Skeletal muscle satellite cell (primary cell): ENCODE measurements at regions not wholly inside any gene's neighbourhood (a gene's known extent, or its start where the extent isn't known, plus 50 kb on each side); places are given as distances from the start of the nearest gene placed in this dataset.

Experiments
- H3K27me3 ChIP-seq: 2 replicates; pipeline ENCODE4 v1.7.0; 2013; ENCODE audit warnings: low read length; ENCODE audit not compliant: control insufficient read depth, insufficient read depth
- H3K36me3 ChIP-seq: 2 replicates; pipeline ENCODE4 v1.7.0; 2013; ENCODE audit warnings: mild to moderate bottlenecking, control low read depth, low read length; ENCODE audit not compliant: insufficient read depth
- H3K4me1 ChIP-seq: 2 replicates; pipeline ENCODE4 v1.7.0; 2013; ENCODE audit warnings: low read length; ENCODE audit not compliant: control insufficient read depth, insufficient read depth
- H3K4me2 ChIP-seq: 2 replicates; pipeline ENCODE4 v1.7.0; 2013; ENCODE audit warnings: mild to moderate bottlenecking, low read length
- H3K4me3 ChIP-seq: 2 replicates; pipeline ENCODE4 v1.7.0; 2013; ENCODE audit warnings: low read length
- H3K9ac ChIP-seq: 2 replicates; pipeline ENCODE4 v1.7.0; 2013; ENCODE audit warnings: mild to moderate bottlenecking, low read depth, low read length, moderate library complexity
- H3K9me3 ChIP-seq: replicated peaks from 2 replicates; pipeline ENCODE4 v1.7.0; 2013; ENCODE audit warnings: mild to moderate bottlenecking, control low read depth, low read length

DNA sequence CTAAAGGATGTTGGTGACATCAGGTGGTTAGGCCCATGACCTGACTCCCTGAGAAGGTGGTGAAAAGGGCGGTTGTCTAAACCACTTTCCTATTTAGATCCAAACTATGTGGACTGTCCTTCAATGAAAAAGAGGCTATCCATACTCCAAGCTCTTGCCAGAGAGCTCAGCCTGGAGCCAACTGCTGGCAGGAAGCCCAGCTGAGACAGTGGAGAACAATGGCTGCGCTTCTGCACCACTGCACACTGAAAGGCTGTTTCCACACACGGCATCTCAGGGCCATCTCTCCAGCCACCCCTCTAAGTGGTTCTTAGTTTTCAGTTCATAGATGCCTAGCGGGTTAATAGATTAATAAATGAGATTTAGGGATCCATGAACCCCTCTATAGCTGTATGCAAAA, 488.8 kb upstream of the ZMIZ1 start:
- H3K36me3 ChIP-seq, result no peaks in the 10 kb centered on the region
- no peaks in the 10 kb centered on the region for H3K4me1 ChIP-seq
- H3K4me3 ChIP-seq, result no peak overlapping the region
- H3K27me3 ChIP-seq, result peaks cover 76% of the 10 kb centered on the region
- no peak overlapping the region for H3K9ac ChIP-seq
- no peak overlapping the region for H3K4me2 ChIP-seq
- no peaks in the 10 kb centered on the region for H3K9me3 ChIP-seq

DNA sequence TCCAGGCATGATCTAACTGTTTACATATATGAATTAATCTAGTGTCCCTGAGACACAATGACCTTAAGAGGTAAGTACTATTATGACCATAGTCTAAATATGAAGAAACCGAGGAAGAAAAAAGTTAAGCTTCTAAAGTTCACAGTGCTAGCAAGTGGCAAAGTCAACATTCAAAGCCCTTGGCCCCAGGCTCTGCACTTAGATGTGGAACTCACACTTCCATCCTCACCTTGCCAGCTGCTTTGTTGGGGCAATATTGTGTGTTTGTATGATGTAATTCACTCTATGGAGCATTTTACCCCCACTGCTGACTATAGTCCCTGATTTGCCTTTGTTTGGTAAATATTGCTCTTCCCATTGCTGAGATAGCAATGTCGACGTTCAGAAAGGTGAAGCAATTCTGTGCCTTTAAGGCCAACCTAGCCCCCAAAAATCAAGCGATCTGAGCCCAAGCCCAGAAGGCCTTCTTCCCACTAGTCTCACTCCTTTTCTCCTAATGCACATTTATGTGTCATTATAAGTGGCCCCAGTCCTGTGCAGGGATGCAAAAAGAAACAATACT, 487.6 kb upstream of the ZMIZ1 start:
- H3K9me3 ChIP-seq, result no peaks in the 10 kb centered on the region
- H3K4me2 ChIP-seq, result no peak overlapping the region
- H3K27me3 ChIP-seq, result peaks cover 75% of the 10 kb centered on the region
- no peak overlapping the region for H3K9ac ChIP-seq
- no peaks in the 10 kb centered on the region for H3K36me3 ChIP-seq
- H3K4me3 ChIP-seq, result no peak overlapping the region
- H3K4me1 ChIP-seq, result no peaks in the 10 kb centered on the region

- Histone ChIP-seq H3K4me3 (no peak overlapping the region), H3K9ac (no peak overlapping the region)
These were observed 486.2 kb upstream of the ZMIZ1 start for GRCh38 chr10:78582540-78582939.

GRCh38 chr10:78584266-78584665, 484.5 kb upstream of the ZMIZ1 start:
- no peak overlapping the region for H3K4me3 ChIP-seq
- H3K36me3 ChIP-seq, result no peaks in the 10 kb centered on the region
- H3K27me3 ChIP-seq, result peaks cover 60% of the 10 kb centered on the region
- H3K9me3 ChIP-seq, result no peaks in the 10 kb centered on the region
- no peaks in the 10 kb centered on the region for H3K4me1 ChIP-seq
- no peak overlapping the region for H3K9ac ChIP-seq
- no peak overlapping the region for H3K4me2 ChIP-seq

More at GRCh38 chr10:78582540-78582939, 486.2 kb upstream of the ZMIZ1 start:
- Histone ChIP-seq H3K27me3 (peaks cover 65% of the 10 kb centered on the region), H3K4me2 (no peak overlapping the region), H3K9me3 (no peaks in the 10 kb centered on the region), H3K4me1 (no peaks in the 10 kb centered on the region), H3K36me3 (no peaks in the 10 kb centered on the region)

GRCh38 chr10:78584681-78585080, 484.1 kb upstream of the ZMIZ1 start:
- Histone ChIP-seq H3K9me3 (no peaks in the 10 kb centered on the region), H3K36me3 (no peaks in the 10 kb centered on the region)

DNA sequence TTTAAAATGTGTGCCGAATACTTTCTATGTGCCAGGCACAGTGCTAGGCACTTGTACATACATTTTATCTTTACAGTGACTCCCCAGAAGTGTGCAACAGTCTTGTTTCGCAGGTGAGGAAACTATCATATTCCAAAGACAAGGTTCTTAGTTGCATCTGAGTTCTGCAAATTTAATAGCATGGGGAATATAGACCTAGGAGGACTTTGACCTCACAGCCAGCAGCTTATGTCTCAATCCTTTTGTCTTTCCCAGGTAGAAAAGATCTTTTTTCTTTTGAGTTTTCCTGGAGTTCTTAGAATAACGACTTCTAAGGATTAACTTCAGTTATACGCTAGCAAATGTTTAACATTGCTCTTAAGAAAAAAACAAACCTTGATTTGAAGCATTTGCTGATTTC, 482.8 kb upstream of the ZMIZ1 start:
- H3K4me2 ChIP-seq, result no peak overlapping the region
- H3K36me3 ChIP-seq, result no peaks in the 10 kb centered on the region
- H3K9ac ChIP-seq, result no peak overlapping the region
- peaks cover 55% of the 10 kb centered on the region for H3K27me3 ChIP-seq
- no peak overlapping the region for H3K4me3 ChIP-seq
- H3K4me1 ChIP-seq, result no peaks in the 10 kb centered on the region
- H3K9me3 ChIP-seq, result no peaks in the 10 kb centered on the region

More at GRCh38 chr10:78584681-78585080, 484.1 kb upstream of the ZMIZ1 start:
- no peak overlapping the region for H3K4me3 ChIP-seq
- H3K4me1 ChIP-seq, result no peaks in the 10 kb centered on the region
- H3K9ac ChIP-seq, result no peak overlapping the region
- no peak overlapping the region for H3K4me2 ChIP-seq
- H3K27me3 ChIP-seq, result peaks cover 58% of the 10 kb centered on the region

DNA sequence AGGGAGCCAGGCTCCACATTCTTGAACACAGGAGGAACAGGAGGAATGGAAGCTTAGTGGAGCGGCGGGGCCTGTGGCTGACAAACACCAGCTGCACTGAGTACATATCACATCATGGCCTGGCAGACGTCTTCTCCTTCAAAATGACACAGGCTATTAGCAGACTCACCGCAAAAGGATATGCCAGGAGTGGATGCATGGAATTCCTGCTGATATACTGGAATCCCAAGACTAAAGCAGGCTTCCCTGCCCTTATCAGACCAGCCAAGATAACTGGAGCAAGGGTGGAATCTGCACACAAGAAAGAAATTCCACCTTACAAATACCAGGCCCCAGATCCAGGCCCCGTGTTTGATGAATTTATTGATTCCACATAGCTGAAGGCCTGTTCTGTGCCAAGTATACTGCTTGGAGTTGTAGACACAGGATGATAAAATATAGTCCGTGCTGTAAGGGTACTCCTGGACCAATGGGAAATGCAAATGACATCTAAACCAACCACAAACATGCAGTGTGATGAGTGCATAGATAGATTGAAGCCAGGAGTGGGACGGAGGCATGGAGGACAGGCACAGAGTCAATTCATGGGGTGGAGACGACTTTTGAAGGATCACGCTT, 480.5 kb upstream of the ZMIZ1 start:
- no peaks in the 10 kb centered on the region for H3K36me3 ChIP-seq
- no peak overlapping the region for H3K4me3 ChIP-seq
- peaks cover 49% of the 10 kb centered on the region for H3K27me3 ChIP-seq
- H3K4me1 ChIP-seq, result no peaks in the 10 kb centered on the region
- H3K4me2 ChIP-seq, result no peak overlapping the region
- H3K9me3 ChIP-seq, result no peaks in the 10 kb centered on the region
- H3K9ac ChIP-seq, result no peak overlapping the region

DNA sequence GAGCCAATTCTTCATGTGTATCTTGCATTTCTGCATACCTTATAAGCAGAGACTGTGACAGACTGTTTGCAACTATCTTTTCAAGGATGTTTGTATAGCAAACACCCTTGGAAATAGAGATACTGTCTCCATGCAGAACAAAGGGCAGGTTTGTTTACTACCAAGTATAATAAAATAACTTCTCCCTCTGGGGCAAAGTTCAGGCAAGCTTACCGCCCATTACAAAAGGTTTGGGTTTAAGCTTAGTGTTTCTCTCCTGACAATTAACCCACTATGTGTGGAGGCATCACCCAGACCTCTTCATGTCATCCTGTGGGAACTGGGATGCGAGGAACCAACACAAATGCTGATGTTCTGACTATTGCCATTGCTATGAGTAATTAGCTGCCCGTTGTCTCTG, 479.1 kb upstream of the ZMIZ1 start:
- H3K9ac ChIP-seq, result no peak overlapping the region
- no peak overlapping the region for H3K4me2 ChIP-seq
- no peaks in the 10 kb centered on the region for H3K4me1 ChIP-seq

DNA sequence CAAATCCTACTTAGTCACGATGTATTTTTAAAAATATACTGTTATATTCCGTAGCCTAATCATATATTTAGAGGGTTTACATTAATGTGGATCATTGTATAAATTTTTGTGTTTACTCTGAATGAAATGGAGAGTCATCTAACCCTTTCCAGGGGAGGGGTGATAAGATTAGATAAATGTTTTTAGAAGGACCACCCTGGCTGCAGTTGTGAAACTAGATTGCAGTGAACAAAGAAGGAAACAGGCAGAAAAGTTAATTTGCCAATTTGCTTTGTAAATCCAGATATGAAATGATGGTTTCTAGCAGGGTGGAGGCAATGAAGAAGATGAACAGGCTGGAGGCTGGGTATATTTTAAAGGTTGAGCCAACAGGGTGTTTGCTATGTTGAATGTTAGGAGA, 477.7 kb upstream of the ZMIZ1 start:
- H3K4me2 ChIP-seq, result no peak overlapping the region
- no peaks in the 10 kb centered on the region for H3K9me3 ChIP-seq
- H3K27me3 ChIP-seq, result peaks cover 32% of the 10 kb centered on the region
- H3K36me3 ChIP-seq, result no peaks in the 10 kb centered on the region
- H3K9ac ChIP-seq, result no peak overlapping the region
- no peaks in the 10 kb centered on the region for H3K4me1 ChIP-seq
- no peak overlapping the region for H3K4me3 ChIP-seq

More for the DNA sequence above, 479.1 kb upstream of the ZMIZ1 start:
- Histone ChIP-seq H3K36me3 (no peaks in the 10 kb centered on the region), H3K27me3 (peaks cover 44% of the 10 kb centered on the region), H3K4me3 (no peak overlapping the region), H3K9me3 (no peaks in the 10 kb centered on the region)

DNA sequence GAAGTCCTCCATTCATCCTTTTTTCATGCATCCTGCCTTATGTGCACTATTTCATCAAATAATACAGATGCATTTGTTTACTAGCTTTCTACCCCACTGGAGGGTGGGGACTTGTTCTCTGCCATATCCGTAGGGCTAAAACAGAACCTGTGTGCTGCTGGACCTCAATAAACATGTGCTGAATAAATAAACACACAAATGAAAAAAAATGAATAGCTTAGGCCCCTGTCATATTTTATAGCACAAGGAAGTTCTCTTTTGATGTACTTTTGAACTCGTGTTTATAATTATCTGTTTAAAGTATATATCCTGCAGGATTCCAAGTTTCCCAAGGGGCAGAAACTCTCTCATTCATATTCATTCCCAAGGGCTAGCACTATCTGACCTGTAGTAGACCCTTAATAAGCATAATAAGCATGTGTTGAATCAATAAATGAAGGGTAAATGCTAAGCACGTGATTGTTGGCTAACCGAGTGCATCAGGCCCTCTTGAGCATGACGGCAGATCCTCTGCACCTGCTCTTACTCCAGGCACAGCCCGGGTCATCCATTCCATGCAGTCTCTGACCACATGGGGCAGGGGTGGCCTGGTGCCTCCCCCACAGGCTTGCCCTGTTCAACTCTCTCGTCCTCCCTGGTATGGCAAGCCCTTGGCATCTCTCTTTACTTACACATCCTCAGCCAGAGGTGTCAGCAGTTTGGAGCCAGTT, 474.1 kb upstream of the ZMIZ1 start:
- no peaks in the 10 kb centered on the region for H3K36me3 ChIP-seq
- H3K9me3 ChIP-seq, result no peaks in the 10 kb centered on the region
- no peaks in the 10 kb centered on the region for H3K4me1 ChIP-seq
- no peak overlapping the region for H3K9ac ChIP-seq
- H3K27me3 ChIP-seq, result peaks cover 54% of the 10 kb centered on the region
- no peak overlapping the region for H3K4me2 ChIP-seq
- H3K4me3 ChIP-seq, result no peak overlapping the region

DNA sequence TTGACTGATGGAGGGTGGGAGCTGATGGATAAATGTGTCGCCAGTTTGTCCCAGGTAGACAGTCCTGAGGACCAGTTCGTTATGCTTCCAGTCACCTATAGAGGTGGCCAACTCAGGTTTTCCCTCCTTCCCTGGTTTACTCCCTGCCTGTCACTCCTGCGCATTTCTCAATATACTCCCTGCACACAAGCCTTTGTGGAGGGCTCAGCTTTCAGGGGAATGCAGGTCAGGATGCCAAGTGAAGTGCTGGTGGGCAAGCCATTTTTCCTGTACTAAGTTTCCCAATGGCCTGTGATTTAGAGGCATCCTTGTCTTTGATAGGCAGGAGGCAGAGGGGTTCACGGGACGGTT, 473.5 kb upstream of the ZMIZ1 start:
- H3K9ac ChIP-seq, result no peak overlapping the region
- peaks cover 55% of the 10 kb centered on the region for H3K27me3 ChIP-seq
- H3K36me3 ChIP-seq, result no peaks in the 10 kb centered on the region

DNA sequence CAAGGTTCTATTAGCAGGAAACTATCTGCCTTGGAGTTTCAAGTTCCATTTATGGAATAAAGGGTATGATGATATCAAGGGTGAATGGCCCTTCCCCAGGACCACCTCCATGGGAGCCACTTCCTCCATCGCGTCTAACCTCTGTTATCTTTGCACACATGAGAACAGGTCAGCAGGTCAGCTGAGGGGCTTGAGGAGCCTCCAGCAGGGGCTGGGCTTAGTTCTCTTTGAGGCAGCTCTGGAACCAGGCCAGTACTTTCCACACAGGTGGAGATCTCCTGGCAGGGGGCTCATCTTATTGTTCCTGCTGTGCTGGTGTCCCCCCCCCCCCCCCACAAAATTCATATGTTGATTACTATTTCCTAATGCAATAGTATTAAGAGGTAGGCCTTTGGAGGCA, 472.2 kb upstream of the ZMIZ1 start:
- no peaks in the 10 kb centered on the region for H3K36me3 ChIP-seq
- H3K9me3 ChIP-seq, result no peaks in the 10 kb centered on the region
- no peak overlapping the region for H3K9ac ChIP-seq
- no peak overlapping the region for H3K4me3 ChIP-seq
- H3K27me3 ChIP-seq, result peaks cover 53% of the 10 kb centered on the region
- H3K4me2 ChIP-seq, result no peak overlapping the region
- no peaks in the 10 kb centered on the region for H3K4me1 ChIP-seq

More for the DNA sequence above, 473.5 kb upstream of the ZMIZ1 start:
- no peak overlapping the region for H3K4me2 ChIP-seq
- H3K4me1 ChIP-seq, result no peaks in the 10 kb centered on the region
- H3K9me3 ChIP-seq, result no peaks in the 10 kb centered on the region
- H3K4me3 ChIP-seq, result no peak overlapping the region
